HCT116 (cell line): ENCODE measurements at regions not wholly inside any gene's neighbourhood (a gene's known extent, or its start where the extent isn't known, plus 50 kb on each side); places are given as distances from the start of the nearest gene placed in this dataset.

Experiments used
- ATAC-seq: fragments of 200-7000 bp; cut with Tn5 transposase; 2 replicates; pipeline ENCODE4 v1.9.1; 2020; ENCODE audit warnings: mild to moderate bottlenecking, moderate library complexity
- BruUV-seq: library from RNA; stranded (reverse); fragments of 400-500 nt; replicated peaks from 2 replicates; lab custom pipeline; 2021; lab: Mats Ljungman, UMichigan
- CTCF ChIA-PET: fragments of 300-600 bp; sonication (Branson Sonifier 250); formaldehyde crosslinking; loops from one replicate; lab custom pipeline; 2021; ENCODE audit warnings: antibody characterized with exemption; lab: Charles Lee
- POLR2A ChIA-PET: fragments of 300-600, 350-600 bp; sonication (Branson Sonifier 250); formaldehyde crosslinking; loops from one replicate; lab custom pipeline; 2021; ENCODE audit warnings: antibody characterized with exemption; lab: Charles Lee
- RAD21 ChIA-PET, 2 experiments: fragments of 300-600 bp; sonication (Branson Sonifier 250); formaldehyde crosslinking; loops; one replicate each; lab custom pipeline; 2023; ENCODE audit warnings: low total read pairs in 2 of 2; ENCODE audit not compliant: uncharacterized antibody in 2 of 2, unreplicated experiment in 2 of 2, low non-redundant PET in 1 of 2; lab: Charles Lee
- DNase-seq: peaks from one replicate; pipeline ENCODE4 v3.0.0-alpha.2; 2010; ENCODE audit warnings: low read depth, low spot score
- H2AFZ ChIP-seq: fragments of 200-600 bp; shearing (Covaris generic), sonication (generic); 2 replicates; pipeline ENCODE4 v1.6.1; 2017; ENCODE audit warnings: low read depth, mixed run types, mixed read lengths, antibody characterized with exemption, low read length; ENCODE audit not compliant: poor library complexity, severe bottlenecking
- H3K27ac ChIP-seq: 2 replicates; pipeline ENCODE4 v1.5.1; 2012; ENCODE audit warnings: low read depth, low read length
- H3K27me3 ChIP-seq: fragments of 200-600 bp; sonication (generic); 2 replicates; pipeline ENCODE4 v1.6.1; 2016; ENCODE audit warnings: mixed run types, low read length, mixed read lengths; ENCODE audit not compliant: insufficient read depth
- H3K36me3 ChIP-seq, 2 experiments: fragments of 200-500 bp in 1 of 2; fragments of 200-600 bp in 1 of 2; sonication (Bioruptor generic) in 1 of 2; sonication (generic) in 1 of 2; 2 replicates each; pipeline versions ENCODE4 v1.5.1 to v1.6.1; 2014 to 2016; ENCODE audit warnings: low read length in 2 of 2, inconsistent platforms in 1 of 2, mixed read lengths in 1 of 2, mixed run types in 1 of 2; ENCODE audit not compliant: insufficient read depth in 2 of 2, control insufficient read depth in 1 of 2
- H3K4me1 ChIP-seq, 2 experiments: fragments of 200-600 bp in 1 of 2; sonication (generic) in 1 of 2; 2 replicates each; pipeline versions ENCODE4 v1.5.1 to v1.6.1; 2012 to 2017; ENCODE audit warnings: low read length in 2 of 2, inconsistent platforms in 1 of 2, mild to moderate bottlenecking in 1 of 2, mixed read lengths in 1 of 2, mixed run types in 1 of 2, moderate library complexity in 1 of 2; ENCODE audit not compliant: insufficient read depth in 2 of 2, control insufficient read depth in 1 of 2
- H3K4me2 ChIP-seq: fragments of 200-600 bp; sonication (generic); 2 replicates; pipeline ENCODE4 v1.6.1; 2017; ENCODE audit warnings: mixed run types, low read length, mixed read lengths
- H3K4me3 ChIP-seq, 2 experiments: fragments of 200-600 bp in 1 of 2; sonication (generic) in 1 of 2; replicated peaks in 1 of 2; 2 replicates each; pipeline ENCODE4 v1.5.1; 2011 to 2016; ENCODE audit warnings: low read length in 2 of 2, control low read depth in 1 of 2, low read depth in 1 of 2, mild to moderate bottlenecking in 1 of 2, mixed read lengths in 1 of 2, mixed run types in 1 of 2
- H3K79me2 ChIP-seq: fragments of 200-600 bp; sonication (generic); 2 replicates; pipeline ENCODE4 v1.6.1; 2017; ENCODE audit warnings: mild to moderate bottlenecking, mixed run types, low read length, moderate library complexity, mixed read lengths; ENCODE audit not compliant: insufficient read depth
- H3K9ac ChIP-seq: fragments of 200-600 bp; sonication (generic); 2 replicates; pipeline ENCODE4 v1.6.1; 2016; ENCODE audit warnings: low read length, mixed read lengths
- H3K9me2 ChIP-seq: fragments of 200-600 bp; sonication (generic), shearing (Covaris generic); 2 replicates; pipeline ENCODE4 v1.6.1; 2017; ENCODE audit warnings: mixed run types, mild to moderate bottlenecking, moderate library complexity; ENCODE audit not compliant: insufficient read depth
- H3K9me3 ChIP-seq, 2 experiments: fragments of 200-500 bp in 1 of 2; fragments of 200-600 bp in 1 of 2; sonication (Bioruptor generic) in 1 of 2; sonication (generic) in 1 of 2; 2 replicates each; pipeline ENCODE4 v1.6.1; 2014 to 2017; ENCODE audit warnings: low read length in 2 of 2, mixed read lengths in 2 of 2, inconsistent platforms in 1 of 2, low read depth in 1 of 2, mild to moderate bottlenecking in 1 of 2, mixed run types in 1 of 2, moderate library complexity in 1 of 2; ENCODE audit not compliant: control insufficient read depth in 1 of 2, insufficient read depth in 1 of 2
- H4K20me1 ChIP-seq: fragments of 200-600 bp; sonication (generic), shearing (Covaris generic); 2 replicates; pipeline ENCODE4 v1.6.1; 2017; ENCODE audit warnings: mixed run types, mild to moderate bottlenecking, moderate library complexity; ENCODE audit not compliant: insufficient read depth
- CEBPB ChIP-seq: IDR thresholded peaks from 2 replicates; pipeline ENCODE4 v1.6.1; 2012; ENCODE audit warnings: low read depth
- EGR1 ChIP-seq: IDR thresholded peaks from 2 replicates; pipeline ENCODE4 v1.6.1; 2012; ENCODE audit warnings: low read depth
- ELF1 ChIP-seq: IDR thresholded peaks from 2 replicates; pipeline ENCODE4 v1.6.1; 2012; ENCODE audit warnings: low read depth, borderline replicate concordance
- EZH2 ChIP-seq: fragments of 200-600 bp; sonication (generic); IDR thresholded peaks from 2 replicates; pipeline ENCODE4 v1.6.1; 2017; ENCODE audit warnings: antibody characterized with exemption, mixed run types
- POLR2A ChIP-seq: IDR thresholded peaks from 2 replicates; pipeline ENCODE4 v1.7.0; 2011; ENCODE audit warnings: borderline replicate concordance; ENCODE audit not compliant: insufficient read depth, insufficient read length; ENCODE audit errors: extremely low read depth
- SIN3A ChIP-seq: IDR thresholded peaks from 2 replicates; pipeline ENCODE4 v1.6.1; 2012; ENCODE audit warnings: low read depth
- SP1 ChIP-seq: IDR thresholded peaks from 2 replicates; pipeline ENCODE4 v1.6.1; 2012; ENCODE audit warnings: low read depth
- YY1 ChIP-seq: IDR thresholded peaks from 2 replicates; pipeline ENCODE4 v1.6.1; 2011; ENCODE audit warnings: low read length, low read depth, moderate library complexity, mild to moderate bottlenecking; ENCODE audit not compliant: insufficient replicate concordance; ENCODE audit errors: extremely low read depth
- ZNF274 ChIP-seq: fragments of 200-500 bp; sonication (Bioruptor generic); IDR thresholded peaks from 2 replicates; pipeline ENCODE4 v1.6.1; 2014; ENCODE audit warnings: mild to moderate bottlenecking, low read depth, low read length, inconsistent platforms
- intact Hi-C: fragments of 100-400 bp; cut with micrococcal nuclease; formaldehyde crosslinking; loops from 2 replicates; pipeline ENCODE4 v1.10.0; 2022
- TF ChIP-seq, protein P1 (sequence below), 3 experiments: fragments of 200-600 bp in 1 of 3; sonication (generic) in 1 of 3; IDR thresholded peaks in 2 of 3; conservative IDR thresholded peaks in 1 of 3; 2 replicates each; pipeline ENCODE4 v1.5.1; 2012 to 2017; ENCODE audit warnings: low read depth in 2 of 3, low read length in 2 of 3, antibody characterized with exemption in 1 of 3, borderline replicate concordance in 1 of 3, control low read depth in 1 of 3, mild to moderate bottlenecking in 1 of 3, mixed read lengths in 1 of 3, mixed run types in 1 of 3, moderate library complexity in 1 of 3; ENCODE audit not compliant: insufficient read depth in 1 of 3
- TF ChIP-seq, protein P2 (sequence below): IDR thresholded peaks from 2 replicates; pipeline ENCODE4 v1.6.1; 2012
- TF ChIP-seq, protein P3 (sequence below): IDR thresholded peaks from 2 replicates; pipeline ENCODE4 v1.6.1; 2011; ENCODE audit warnings: mild to moderate bottlenecking, low read length, moderate library complexity; ENCODE audit not compliant: insufficient replicate concordance; ENCODE audit errors: extremely low read depth

DNA sequence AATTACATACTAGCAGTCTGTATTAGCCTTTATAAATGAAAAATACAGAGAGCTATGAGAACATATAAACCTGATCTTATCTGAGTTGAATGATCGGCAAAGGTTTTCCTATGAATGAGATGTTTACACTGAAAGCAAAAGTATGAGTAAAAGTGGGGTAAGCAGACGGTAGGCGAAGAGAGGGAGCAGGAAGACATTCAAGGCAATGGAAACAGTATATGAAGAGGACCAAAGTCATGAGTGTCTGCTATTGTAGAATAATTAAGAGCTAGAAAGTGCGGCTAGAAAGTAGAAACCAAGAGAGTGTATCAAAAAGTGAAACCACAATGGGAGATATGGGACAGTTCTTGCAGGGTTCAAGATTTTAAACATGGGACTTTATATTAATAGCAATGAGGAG, 67.0 kb upstream of the TMLHE start:
- BruUV-seq = no TSS peak
- H4K20me1 ChIP-seq = no peaks in the 10 kb centered on the region
- POLR2A ChIA-PET = no interaction called here
- H3K27ac ChIP-seq = no peak overlapping the region
- H3K9me3 ChIP-seq = no peaks in the 10 kb centered on the region
- H2AFZ ChIP-seq = no peak overlapping the region
- H3K4me3 ChIP-seq = no peak overlapping the region
- CTCF ChIA-PET = no interaction called here
- no peak overlapping the region for H3K4me2 ChIP-seq
- H3K36me3 ChIP-seq = no peaks in the 10 kb centered on the region
- RAD21 ChIA-PET = no interaction called here
- no peak overlapping the region for H3K9ac ChIP-seq
- no peaks in the 10 kb centered on the region for H3K4me1 ChIP-seq
- no peak for DNase-seq
- TF ChIP-seq SP1 (no peak), EZH2 (no peak), ZNF274 (no peak), SIN3A (no peak), ELF1 (no peak), POLR2A (no peak), EGR1 (no peak), YY1 (no peak), CEBPB (no peak)
- TF ChIP-seq, protein P1, sequence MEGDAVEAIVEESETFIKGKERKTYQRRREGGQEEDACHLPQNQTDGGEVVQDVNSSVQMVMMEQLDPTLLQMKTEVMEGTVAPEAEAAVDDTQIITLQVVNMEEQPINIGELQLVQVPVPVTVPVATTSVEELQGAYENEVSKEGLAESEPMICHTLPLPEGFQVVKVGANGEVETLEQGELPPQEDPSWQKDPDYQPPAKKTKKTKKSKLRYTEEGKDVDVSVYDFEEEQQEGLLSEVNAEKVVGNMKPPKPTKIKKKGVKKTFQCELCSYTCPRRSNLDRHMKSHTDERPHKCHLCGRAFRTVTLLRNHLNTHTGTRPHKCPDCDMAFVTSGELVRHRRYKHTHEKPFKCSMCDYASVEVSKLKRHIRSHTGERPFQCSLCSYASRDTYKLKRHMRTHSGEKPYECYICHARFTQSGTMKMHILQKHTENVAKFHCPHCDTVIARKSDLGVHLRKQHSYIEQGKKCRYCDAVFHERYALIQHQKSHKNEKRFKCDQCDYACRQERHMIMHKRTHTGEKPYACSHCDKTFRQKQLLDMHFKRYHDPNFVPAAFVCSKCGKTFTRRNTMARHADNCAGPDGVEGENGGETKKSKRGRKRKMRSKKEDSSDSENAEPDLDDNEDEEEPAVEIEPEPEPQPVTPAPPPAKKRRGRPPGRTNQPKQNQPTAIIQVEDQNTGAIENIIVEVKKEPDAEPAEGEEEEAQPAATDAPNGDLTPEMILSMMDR (IDR thresholded peaks at IDR 0.05 in 2 of 3, conservative IDR thresholded peaks at IDR 0.05 in 1 of 3; ENCODE audit: borderline replicate concordance in 1 of 3, insufficient read depth in 1 of 3, low read depth in 2 of 3, low read length in 2 of 3) = no peak
- TF ChIP-seq, protein P2, sequence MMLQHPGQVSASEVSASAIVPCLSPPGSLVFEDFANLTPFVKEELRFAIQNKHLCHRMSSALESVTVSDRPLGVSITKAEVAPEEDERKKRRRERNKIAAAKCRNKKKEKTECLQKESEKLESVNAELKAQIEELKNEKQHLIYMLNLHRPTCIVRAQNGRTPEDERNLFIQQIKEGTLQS = no peak
- TF ChIP-seq, protein P3, sequence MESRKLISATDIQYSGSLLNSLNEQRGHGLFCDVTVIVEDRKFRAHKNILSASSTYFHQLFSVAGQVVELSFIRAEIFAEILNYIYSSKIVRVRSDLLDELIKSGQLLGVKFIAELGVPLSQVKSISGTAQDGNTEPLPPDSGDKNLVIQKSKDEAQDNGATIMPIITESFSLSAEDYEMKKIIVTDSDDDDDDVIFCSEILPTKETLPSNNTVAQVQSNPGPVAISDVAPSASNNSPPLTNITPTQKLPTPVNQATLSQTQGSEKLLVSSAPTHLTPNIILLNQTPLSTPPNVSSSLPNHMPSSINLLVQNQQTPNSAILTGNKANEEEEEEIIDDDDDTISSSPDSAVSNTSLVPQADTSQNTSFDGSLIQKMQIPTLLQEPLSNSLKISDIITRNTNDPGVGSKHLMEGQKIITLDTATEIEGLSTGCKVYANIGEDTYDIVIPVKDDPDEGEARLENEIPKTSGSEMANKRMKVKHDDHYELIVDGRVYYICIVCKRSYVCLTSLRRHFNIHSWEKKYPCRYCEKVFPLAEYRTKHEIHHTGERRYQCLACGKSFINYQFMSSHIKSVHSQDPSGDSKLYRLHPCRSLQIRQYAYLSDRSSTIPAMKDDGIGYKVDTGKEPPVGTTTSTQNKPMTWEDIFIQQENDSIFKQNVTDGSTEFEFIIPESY = no peak
- intact Hi-C loops = no loop called here
- H3K27me3 ChIP-seq = no peaks in the 10 kb centered on the region
- H3K79me2 ChIP-seq = no peaks in the 10 kb centered on the region
- ATAC-seq = no peak
- no peaks in the 10 kb centered on the region for H3K9me2 ChIP-seq
